Mesodermal cell (in vitro differentiated cells): ENCODE measurements at regions not wholly inside any gene's neighbourhood (a gene's known extent, or its start where the extent isn't known, plus 50 kb on each side); places are given as distances from the start of the nearest gene placed in this dataset.
"Not testable (repeated sequence)": the region's sequence is repeated elsewhere in the genome, so short reads cannot be mapped to it uniquely, and the experiment has no call there.

Source experiments
- H3K27ac ChIP-seq: 2 replicates; pipeline ENCODE4 v1.7.0; 2013; ENCODE audit warnings: mild to moderate bottlenecking, low read depth, low read length, moderate library complexity; ENCODE audit not compliant: severe bottlenecking
- H3K36me3 ChIP-seq: 2 replicates; pipeline ENCODE4 v1.7.1; 2013; ENCODE audit warnings: mild to moderate bottlenecking, low read length, moderate library complexity; ENCODE audit not compliant: control insufficient read depth, insufficient read depth
- H3K4me1 ChIP-seq: one replicate; pipeline ENCODE4 v1.7.1; 2013; ENCODE audit warnings: mild to moderate bottlenecking, low read length; ENCODE audit not compliant: insufficient read depth, control insufficient read depth, poor library complexity, severe bottlenecking
- H3K4me3 ChIP-seq: 2 replicates; pipeline ENCODE4 v1.7.0; 2013; ENCODE audit warnings: low read length, control low read depth, mild to moderate bottlenecking; ENCODE audit not compliant: insufficient read depth, poor library complexity, severe bottlenecking; ENCODE audit errors: extremely low read depth
- H3K9me3 ChIP-seq: 2 replicates; pipeline ENCODE4 v1.7.1; 2013; ENCODE audit warnings: mild to moderate bottlenecking, low read length, moderate library complexity; ENCODE audit not compliant: control insufficient read depth
- WGBS, 2 experiments: methylation state at CpG; one replicate each; pipeline ENCODE4 v1.1.5; 2013; ENCODE audit warnings: missing lambda C conversion rate in 2 of 2; ENCODE audit not compliant: insufficient coverage in 2 of 2; 5-methylcytosine and 5-hydroxymethylcytosine counted together

DNA sequence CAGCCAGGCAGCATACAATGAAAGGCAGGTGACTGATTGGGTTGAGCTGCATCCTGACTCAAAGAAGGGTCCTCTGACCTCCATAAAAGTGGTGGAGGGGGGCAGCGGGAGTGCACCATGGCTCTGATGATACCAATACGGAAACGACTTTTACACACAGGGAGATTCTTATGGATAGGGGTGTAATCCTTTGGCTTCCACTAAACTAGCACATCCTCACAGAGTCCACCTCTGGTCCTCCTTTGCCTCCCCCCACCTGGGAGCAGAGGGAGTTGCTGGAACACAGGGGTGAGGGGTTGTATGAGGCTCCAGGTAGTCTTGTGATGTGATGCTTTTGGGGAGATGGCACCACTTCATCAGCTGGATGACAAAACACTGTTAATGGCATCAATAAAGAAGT lies 361.0 kb downstream of the BARHL2 start:
- no peak overlapping the region for H3K4me3 ChIP-seq
- no peak overlapping the region for H3K27ac ChIP-seq
- WGBS, 2 experiments: no CpG with 5 or more reads among the region's 3 CpGs
- no peaks in the 10 kb centered on the region for H3K36me3 ChIP-seq
- no peaks in the 10 kb centered on the region for H3K4me1 ChIP-seq
- no peaks in the 10 kb centered on the region for H3K9me3 ChIP-seq

DNA sequence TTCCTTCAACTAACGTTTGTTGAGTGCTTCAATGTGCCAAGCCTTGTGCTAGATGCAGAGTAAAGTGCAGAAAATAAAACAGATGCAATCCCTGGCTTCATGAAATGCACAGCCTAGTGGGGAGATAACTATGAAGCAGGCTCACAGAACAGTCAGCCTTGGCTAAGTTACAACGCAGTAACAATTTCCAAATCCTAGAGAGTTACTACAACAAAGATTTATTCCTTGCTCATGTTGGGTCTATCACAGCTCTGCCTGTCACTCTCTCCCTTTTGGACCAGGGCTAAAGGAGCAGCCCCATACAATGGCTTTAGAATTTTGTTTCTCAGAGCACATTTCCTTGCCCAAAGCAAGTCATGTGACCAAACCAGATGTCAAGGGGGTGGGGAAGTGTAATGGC lies 359.8 kb downstream of the ZNF326 start:
- Histone ChIP-seq H3K4me3 (no peak overlapping the region), H3K9me3 (no peaks in the 10 kb centered on the region), H3K36me3 (no peaks in the 10 kb centered on the region), H3K27ac (no peak overlapping the region), H3K4me1 (no peaks in the 10 kb centered on the region)
- WGBS, 2 experiments: 67 to 93% methylated on average over 1 of the region's 2 CpGs

DNA sequence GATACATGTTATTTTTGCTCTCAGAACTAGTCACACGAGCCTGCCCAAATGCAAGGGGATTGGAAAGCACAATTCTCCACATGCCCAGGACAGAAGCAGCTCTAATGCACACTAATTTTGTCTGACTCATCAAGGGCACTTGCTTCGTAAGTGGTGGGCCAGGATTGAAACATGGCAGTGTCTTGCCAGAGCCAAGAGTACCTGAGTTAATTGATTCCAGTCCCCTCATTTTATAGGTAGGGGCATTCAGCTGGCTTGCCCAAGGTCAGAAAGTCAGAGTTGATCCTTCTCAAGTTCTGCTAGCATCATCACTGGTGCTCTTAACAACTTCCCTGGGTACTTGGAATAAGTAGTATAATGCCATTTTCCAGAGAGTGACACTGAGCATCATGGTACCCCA lies 356.1 kb downstream of the ZNF326 start:
- no peak overlapping the region for H3K4me3 ChIP-seq

DNA sequence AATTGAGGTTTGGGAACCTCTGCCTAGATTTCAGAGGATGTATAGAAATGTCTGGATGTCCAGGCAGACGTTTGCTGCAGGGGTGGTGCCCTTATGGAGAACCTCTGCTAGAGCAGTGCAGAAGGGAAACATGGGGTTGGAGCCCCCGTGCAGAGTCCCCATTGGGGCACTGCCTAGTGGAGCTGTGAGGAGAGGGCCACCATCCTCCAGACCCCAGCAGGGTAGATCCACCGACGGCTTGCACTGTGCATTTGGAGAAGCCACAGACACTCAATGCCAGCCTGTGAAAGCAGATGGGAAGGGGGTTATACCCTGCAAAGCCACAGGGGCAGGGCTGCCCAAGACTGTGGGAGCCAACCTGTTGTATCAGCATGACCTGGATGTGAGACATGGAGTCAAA lies 354.6 kb downstream of the ZNF326 start:
- H3K27ac ChIP-seq: no peak overlapping the region
- no peaks in the 10 kb centered on the region for H3K4me1 ChIP-seq
- no peaks in the 10 kb centered on the region for H3K36me3 ChIP-seq
- no peak overlapping the region for H3K4me3 ChIP-seq
- WGBS, 2 experiments: 83 to 94% methylated on average over 1 to 3 of the region's 4 CpGs
- H3K9me3 ChIP-seq: peaks cover 6% of the 10 kb centered on the region

More for the DNA sequence above, 356.1 kb downstream of the ZNF326 start:
- Histone ChIP-seq H3K4me1 (no peaks in the 10 kb centered on the region), H3K36me3 (no peaks in the 10 kb centered on the region), H3K27ac (no peak overlapping the region), H3K9me3 (peaks cover 6% of the 10 kb centered on the region)
- WGBS, 2 experiments: 69 to 83% methylated on average over 1 to 2 of the region's 2 CpGs

DNA sequence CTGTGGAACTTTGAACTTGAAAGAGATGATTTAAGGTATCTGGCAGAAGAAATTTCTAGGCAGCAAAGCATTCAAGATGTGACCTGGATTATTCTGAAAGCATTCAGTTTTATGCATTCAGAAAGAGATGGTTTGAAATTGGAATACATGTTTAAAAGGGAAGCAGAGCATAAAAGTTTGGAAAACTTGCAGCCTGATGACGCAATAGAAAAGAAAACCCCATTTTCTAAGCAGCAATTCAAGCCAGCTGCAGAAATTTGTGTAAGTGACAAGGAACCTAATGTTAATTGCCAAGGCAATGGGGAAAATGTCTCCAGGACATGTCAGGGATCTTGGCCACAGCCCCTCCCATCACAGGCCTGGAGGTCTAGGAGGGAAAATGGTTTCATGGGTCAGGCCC lies 354.0 kb downstream of the ZNF326 start:
- Histone ChIP-seq H3K4me1 (no peaks in the 10 kb centered on the region), H3K27ac (no peak overlapping the region)
- WGBS, 2 experiments: no CpG with 5 or more reads among the region's 1 CpG

DNA sequence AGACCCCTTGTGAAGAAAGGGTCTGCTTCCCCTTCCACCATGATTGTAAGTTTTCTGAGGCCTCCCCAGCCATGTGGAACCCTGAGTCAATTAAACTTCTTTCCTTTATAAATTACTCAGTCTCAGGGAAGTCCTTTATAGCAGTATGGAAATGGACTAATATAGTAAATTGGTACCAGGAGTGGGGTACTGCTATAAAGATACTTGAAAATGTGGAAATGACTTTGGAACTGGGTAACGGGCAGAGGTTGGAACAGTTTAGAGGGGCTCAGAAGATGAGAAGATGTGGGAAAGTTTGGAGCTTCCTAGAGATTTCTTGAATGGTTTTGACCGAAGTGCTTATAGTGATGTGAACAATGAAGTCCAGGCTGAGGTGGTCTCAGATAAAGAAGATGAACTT lies 353.5 kb downstream of the ZNF326 start:
- not testable (repeated sequence) for H3K4me1 ChIP-seq, H3K4me3 ChIP-seq, H3K9me3 ChIP-seq, H3K36me3 ChIP-seq, H3K27ac ChIP-seq
- 80 to 89% methylated on average over 2 of the region's 2 CpGs for WGBS, 2 experiments

More for the DNA sequence above, 354.0 kb downstream of the ZNF326 start:
- Histone ChIP-seq H3K9me3 (peaks cover 6% of the 10 kb centered on the region), H3K36me3 (no peaks in the 10 kb centered on the region), H3K4me3 (no peak overlapping the region)

DNA sequence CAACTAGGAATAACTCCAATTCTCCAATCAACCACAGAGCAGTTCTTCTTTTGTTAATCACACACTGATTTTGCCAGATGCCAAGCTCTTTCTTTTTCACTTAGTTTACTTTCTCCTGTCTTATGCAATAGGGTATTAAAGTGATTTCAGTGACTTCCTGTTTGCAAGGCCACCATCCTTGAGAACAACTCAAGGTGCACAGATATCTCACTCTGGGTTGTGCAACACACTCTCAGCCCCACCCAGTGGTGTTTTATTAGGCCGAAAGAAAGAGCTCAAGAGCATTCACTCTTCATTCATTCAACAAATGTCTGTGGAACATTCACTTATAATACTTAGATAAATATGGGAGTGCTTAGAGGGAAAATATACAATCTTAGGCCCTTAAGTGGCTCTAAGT lies 352.5 kb downstream of the ZNF326 start:
- no peak overlapping the region for H3K27ac ChIP-seq
- no peak overlapping the region for H3K4me3 ChIP-seq
- H3K36me3 ChIP-seq: no peaks in the 10 kb centered on the region
- peaks cover 6% of the 10 kb centered on the region for H3K9me3 ChIP-seq
- H3K4me1 ChIP-seq: no peaks in the 10 kb centered on the region
- 100% methylated on average over 1 of the region's 1 CpG; no CpG with 5 or more reads in 1 of the 2 experiments for WGBS, 2 experiments

DNA sequence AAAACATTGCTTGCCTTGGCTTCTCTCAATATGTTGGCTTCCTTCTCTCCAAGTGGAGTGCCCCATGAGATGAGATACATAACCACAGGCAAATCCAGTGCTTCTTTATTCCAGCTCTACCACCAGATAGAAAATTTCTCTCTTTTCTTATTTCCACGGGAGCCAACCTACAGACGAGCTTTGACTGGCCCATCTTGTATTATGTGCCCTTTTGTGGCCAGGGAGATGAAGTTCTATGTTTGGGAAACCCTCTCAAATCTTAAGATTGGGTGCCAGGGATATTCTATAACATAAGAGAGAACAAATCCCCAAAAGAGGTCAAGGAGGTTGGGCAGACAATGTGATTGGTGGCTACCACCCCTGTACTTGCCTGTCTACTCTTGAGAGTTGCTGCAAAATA lies 351.8 kb downstream of the ZNF326 start:
- Histone ChIP-seq H3K4me1 (no peaks in the 10 kb centered on the region), H3K36me3 (no peaks in the 10 kb centered on the region), H3K4me3 (no peak overlapping the region), H3K9me3 (peaks cover 6% of the 10 kb centered on the region), H3K27ac (no peak overlapping the region)
- WGBS, 2 experiments: no CpG with 5 or more reads among the region's 2 CpGs

DNA sequence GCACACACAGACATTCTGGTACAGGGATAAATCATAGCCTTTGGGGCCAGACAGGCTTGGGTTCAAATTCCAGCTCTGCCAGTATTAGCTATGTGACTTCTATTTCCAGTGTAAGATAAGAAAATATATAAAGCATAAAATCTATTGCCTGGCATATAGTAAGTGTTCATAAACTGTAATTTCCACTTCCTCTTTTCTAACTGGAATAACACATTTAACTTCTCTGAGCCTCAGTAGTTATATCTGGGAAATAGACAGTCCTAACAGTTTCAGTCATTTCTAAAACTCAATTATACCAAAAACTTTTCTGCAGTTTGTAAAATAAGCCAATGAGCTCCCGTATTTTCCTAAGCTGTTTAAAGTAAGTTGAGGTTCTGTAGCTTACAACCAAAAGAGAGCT lies 351.4 kb downstream of the ZNF326 start:
- 86% methylated on average over 1 of the region's 1 CpG; no CpG with 5 or more reads in 1 of the 2 experiments for WGBS, 2 experiments
- no peaks in the 10 kb centered on the region for H3K4me1 ChIP-seq

DNA sequence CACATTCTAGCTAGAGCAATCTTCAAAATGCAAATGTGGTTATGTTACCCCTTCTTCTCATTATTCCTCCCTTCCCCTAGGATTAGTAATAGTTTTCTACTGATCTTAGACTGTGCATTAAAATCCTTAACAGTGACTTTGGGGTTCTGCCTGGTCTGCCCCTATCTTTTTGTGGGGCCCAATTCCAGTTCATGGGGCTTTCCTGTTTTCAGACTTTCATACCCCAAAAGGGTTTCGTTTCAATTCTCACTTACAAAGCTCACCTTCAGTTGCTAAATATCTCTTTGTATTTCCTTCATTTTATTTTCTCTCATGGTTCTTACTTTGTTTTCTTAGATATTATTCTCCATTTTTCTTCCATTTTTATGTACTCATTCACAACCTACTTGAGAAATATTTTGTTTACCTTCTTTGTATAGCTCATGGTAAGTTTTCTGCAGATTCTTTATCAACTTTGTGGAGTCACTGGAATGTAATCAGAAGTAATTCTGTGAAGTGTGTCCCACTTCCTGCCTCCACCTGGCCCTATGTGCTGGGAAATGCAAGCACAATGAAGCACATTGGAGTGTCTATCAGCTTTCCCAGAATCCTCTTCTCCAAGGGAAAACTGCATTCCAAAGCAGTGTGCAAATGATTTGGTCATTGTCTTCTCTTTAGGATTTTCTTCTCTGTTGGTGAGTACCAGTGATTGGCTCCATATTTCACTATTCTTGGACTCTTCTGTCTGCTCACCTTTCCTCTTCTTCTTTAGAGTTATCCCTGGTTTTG lies 350.2 kb downstream of the ZNF326 start:
- Histone ChIP-seq H3K4me1 (no peaks in the 10 kb centered on the region), H3K27ac (no peak overlapping the region), H3K4me3 (no peak overlapping the region), H3K36me3 (no peaks in the 10 kb centered on the region), H3K9me3 (peaks cover 6% of the 10 kb centered on the region)
- WGBS, 2 experiments: 83 to 100% methylated on average over 1 of the region's 1 CpG

More for the DNA sequence above, 351.4 kb downstream of the ZNF326 start:
- no peak overlapping the region for H3K4me3 ChIP-seq
- no peaks in the 10 kb centered on the region for H3K36me3 ChIP-seq
- peaks cover 6% of the 10 kb centered on the region for H3K9me3 ChIP-seq
- H3K27ac ChIP-seq: no peak overlapping the region

DNA sequence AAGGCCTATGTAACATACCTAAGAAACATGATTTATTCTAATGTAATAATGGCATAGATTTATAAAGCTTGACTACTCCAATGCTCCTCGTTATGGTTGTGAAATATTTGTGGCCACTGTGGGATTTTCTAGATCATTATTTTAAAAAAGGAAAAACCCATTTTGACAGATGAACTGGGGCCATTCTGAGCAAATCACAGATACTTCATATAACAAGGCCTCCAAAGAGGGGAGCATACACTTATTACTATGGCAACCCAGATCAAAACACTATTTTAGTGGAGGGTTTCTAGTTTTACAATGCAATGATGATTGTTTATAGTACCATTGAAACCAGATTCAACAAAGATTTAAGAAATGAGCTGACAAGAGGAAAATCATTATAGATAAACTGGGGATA lies 346.6 kb downstream of the ZNF326 start:
- Histone ChIP-seq H3K36me3 (no peaks in the 10 kb centered on the region), H3K4me1 (no peaks in the 10 kb centered on the region), H3K4me3 (no peak overlapping the region), H3K9me3 (no peaks in the 10 kb centered on the region), H3K27ac (no peak overlapping the region)
- WGBS, 2 experiments: no CpG with 5 or more reads among the region's 1 CpG
